ENCODE measurements at regions not wholly inside any gene's neighbourhood (a gene's known extent, or its start where the extent isn't known, plus 50 kb on each side); places are given as distances from the start of the nearest gene placed in this dataset.

DNA sequence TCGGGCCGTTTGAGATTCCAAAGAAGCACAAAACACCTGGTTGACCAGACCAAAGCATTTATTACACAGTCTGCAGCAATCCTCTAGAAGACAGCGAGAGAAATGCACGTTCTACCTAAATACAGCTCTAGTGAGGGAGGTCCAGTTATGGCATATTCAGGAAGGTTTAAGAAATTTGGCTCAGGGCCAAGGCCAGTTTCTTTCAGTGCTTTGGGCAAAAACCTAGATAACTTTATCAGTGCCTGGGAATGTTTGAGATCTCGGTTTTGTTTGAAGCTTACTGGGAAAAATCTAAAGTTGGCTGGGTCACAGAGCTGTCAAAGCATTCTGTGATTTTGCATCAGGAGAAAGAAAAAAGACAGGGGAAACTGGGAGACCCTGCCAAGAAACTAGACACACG, 514.0 kb upstream of the TMPRSS15 start:
- no peak for TF ChIP-seq POLR2AphosphoS5 (IDR thresholded peaks at IDR 0.05)
- TF ChIP-seq POLR2A (IDR thresholded peaks at IDR 0.05): no peak
